Glomerular visceral epithelial cell (primary cell): ENCODE measurements at regions not wholly inside any gene's neighbourhood (a gene's known extent, or its start where the extent isn't known, plus 50 kb on each side); places are given as distances from the start of the nearest gene placed in this dataset.

Source experiments
- DNase-seq: peaks from one replicate; pipeline ENCODE4 v3.0.0-alpha.2; 2016; ENCODE audit errors: extremely low spot score

DNA sequence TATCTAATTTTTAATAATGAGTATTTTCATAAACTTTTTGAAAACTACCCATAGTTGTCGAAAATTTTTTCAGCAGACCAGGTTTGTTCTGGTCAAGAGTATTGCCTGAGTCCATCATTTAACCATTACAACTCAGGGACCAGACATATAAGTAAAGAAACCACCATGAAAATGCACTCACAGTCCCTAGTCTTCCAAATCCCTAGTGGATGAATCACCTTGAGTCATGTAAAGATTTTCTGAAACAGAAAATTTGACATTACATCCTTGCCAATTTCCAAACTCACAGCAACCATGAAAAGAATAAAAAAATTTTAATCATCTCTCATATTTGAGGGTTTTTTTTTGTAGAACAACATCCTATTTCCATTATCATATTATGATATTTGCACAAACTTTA, 1337.5 kb upstream of the CDH8 start:
- no peak for DNase-seq

- no peak for DNase-seq
These were observed 1336.6 kb upstream of the CDH8 start for GRCh38 chr16:63372815-63373214.

DNA sequence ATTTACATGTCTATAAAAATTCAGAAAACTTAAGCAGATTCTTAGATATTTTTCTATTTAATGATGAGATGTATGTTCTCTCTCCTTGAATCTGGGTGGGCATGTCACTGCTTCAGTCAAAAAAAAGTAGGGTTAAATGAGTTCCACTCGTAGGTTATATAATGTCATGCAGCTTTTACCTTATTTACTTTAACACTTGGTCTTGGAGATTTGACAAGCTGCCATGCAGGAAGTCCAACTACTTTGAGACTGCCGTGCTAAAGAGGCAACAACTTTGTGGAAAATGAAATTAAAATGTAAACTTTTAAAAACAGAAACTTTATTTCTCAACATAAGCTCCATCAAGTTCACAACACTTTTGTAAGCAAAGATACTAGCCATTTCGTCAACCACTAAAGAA, 1336.0 kb upstream of the CDH8 start:
- DNase-seq = no peak

DNA sequence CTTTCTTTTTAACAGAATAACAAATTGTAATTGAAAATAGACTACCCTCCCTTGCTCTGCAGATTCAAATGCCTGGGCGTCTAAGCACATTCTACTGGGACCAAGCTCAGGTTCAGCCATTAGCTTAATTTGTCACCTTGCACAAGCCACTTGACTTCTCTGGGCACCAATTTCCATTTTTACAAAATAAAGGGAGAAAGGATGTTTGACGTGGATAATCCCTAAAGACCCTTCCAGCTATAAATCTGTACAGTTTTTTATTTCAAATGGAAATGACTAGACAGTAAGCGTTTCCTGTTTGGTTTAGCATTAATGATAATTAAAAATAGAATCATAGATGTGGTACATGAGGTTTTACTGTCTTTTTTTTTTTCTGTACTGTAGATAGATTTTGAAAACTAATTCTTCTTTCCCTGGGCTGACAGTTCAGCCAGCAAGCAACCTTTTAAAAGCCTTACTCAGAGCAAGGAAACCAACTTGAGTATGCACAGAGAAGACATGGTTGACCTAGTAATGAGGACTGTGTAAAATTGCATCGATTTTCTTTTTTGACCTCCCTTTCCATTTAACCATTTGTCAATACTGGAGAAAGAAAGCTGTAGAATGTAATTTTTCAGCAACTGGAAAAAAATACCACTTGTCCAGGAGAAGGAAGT, 1329.5 kb upstream of the CDH8 start:
- DNase-seq = no peak

DNA sequence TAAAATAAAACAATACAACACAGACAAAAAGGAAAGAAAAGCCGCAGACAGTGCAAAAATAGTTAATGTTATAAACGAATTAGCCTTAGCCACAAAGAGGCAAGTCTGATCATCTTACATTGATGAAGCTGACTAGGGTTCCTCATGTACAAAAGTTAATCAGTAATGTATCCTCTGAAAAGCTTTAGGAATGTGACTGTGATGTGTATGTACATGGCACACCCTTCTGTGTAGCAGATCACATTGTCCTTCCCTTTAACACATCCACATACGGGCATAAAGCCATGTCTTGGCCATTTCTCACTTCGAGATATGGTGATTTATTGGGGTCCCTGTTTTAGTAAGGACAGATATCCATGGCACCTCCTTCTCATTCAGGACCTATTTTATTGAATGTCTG, 1327.5 kb upstream of the CDH8 start:
- peak; percentile 6 for DNase-seq

- DNase-seq = peak; percentile 45
These were observed 1324.9 kb upstream of the CDH8 start for GRCh38 chr16:63361032-63361624.

DNA sequence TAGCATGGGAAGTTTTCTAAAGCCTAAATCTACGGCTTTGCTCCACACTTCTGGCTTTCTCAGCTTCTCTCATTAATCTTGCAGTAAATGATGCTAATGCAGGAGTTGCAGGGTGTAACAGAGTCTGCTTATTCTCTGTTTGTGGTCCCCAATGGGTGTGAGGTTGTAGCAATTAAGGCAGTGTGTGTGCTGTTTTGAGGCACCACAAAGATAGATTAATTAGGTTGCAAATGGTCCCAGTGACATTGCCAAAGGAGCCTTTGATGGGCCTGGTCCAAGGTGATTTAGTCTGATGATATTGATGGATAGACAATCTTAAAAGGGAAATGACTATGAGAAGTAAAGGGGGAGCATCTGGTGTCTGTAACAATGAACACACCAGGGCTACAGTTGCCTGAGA, 1313.7 kb upstream of the CDH8 start:
- DNase-seq = no peak

DNA sequence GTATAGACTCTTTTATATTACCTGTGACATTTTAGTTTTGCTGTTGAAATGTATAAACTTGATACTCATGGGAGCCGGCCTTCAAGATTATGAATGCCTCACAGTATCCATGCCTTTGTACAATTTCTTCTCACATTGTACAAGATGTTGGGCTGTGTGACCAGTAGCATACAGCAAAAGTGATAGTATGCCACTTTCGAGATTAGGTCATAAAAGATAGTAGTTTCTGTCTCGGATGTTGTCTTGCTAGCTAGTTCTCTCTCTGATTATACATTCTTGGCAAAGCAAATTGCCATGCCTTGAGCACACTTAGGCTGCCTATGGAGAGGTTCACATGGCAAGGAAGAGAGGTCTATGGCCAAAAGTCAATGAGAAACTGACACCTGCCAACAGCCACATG, 1309.8 kb upstream of the CDH8 start:
- DNase-seq = no peak

GRCh38 chr16:63337264-63337663, 1301.0 kb upstream of the CDH8 start:
- DNase-seq = no peak

GRCh38 chr16:63331111-63331510, 1294.9 kb upstream of the CDH8 start:
- DNase-seq = no peak

DNA sequence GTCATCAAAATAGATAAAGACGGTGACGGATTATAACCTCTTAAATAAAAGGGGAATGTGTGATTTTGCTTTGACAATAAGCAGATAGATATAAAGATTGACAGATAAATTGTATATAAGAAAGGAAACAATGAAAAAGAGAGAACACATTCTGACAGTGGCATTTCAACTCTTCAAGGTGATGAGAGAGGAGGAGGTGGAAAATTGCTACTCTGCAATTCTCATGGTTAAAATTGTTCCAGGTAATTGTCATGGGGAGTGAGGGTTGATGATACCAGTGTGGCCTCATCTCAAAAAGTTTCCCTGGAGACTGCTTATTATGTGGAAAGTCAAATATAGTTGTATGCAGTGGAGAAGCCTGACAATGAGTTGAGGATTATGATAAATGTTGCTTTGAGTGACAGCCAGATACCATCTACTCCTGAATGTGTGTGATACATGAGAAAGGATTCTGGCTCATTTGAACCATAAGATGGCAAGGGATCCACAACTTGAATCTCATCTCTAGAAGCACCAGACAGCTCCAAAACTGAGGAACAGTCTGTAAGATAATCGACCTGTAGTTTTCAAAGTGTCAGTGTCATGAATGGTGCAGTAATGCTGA, 1290.6 kb upstream of the CDH8 start:
- DNase-seq = no peak

GRCh38 chr16:63323722-63324705, 1287.8 kb upstream of the CDH8 start:
- no peak for DNase-seq

GRCh38 chr16:63323055-63323454, 1286.8 kb upstream of the CDH8 start:
- DNase-seq = peak; percentile 15

DNA sequence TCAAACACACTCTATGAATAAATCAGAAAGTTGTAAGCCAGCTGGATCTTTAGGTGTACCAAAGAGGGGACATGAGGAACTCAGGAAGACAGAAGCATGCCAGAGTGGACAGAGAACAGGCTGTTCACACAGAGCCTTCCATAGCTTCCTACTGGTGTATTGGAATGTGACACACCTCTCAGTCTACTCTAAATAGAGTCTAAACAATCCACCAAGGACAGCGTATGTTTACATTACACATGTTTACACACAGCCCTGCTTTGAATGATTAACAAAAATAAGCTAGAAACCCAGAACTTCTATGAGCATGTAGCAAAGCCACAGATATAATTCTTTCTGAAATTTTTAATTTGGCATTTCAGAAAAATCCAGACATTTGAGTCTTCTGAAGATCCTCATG, 1279.0 kb upstream of the CDH8 start:
- DNase-seq = no peak

DNA sequence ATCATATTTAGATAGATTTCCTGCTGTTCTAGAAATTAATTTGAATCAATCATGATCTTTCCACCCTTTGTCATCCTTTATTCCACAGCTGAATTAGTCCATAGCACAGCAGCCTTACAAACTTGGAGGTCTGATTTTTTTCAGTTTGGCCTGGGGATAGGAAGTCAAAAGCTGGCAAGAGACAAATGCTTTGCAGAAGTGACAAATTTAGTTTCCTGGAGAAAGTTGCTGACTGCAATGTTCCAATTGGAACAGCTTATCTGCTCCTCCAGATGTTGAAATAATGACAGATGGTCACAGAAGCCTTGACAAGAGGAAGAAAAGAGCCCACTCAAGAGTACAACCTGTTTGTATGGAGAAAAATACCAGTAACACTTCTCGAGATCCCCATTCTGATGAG, 1276.1 kb upstream of the CDH8 start:
- DNase-seq = no peak

DNA sequence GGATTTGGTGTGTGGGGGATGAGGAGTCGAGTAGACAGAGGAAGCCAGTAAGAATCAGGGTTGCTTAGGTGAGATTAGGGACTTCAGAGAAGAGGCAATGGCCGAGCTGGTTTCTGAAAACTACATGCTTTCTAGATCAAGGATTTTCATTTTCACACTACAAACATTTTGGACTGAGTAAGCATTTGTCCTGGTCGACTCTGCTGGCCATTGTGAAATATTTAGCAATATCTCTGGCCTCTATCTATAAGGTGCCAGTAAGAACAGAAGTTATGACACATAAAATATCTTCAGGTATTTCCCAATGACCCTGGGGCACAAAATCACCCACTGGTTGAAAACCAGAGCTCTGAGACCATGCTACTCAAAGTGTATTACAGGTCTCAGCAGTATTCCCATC, 1275.1 kb upstream of the CDH8 start:
- DNase-seq = no peak

GRCh38 chr16:63302811-63303210, 1266.6 kb upstream of the CDH8 start:
- DNase-seq = no peak

DNA sequence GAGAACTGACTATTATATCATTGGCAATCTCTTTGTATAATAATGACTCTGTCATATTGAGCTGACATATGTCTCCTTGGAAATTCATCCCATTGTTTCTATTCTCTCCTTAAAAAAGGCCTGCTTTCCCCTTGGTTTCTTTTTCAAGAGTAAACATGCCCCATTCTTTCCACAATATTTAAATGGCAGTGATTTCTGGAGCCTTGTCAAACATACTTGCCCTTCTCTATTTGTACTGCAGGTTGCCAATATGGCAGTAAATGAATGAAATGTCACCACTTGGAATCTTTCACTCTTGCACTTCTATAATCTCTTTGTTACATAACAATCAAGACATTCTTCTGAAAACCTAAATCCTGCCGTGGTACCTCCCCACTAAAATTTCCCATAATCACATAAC, 1265.1 kb upstream of the CDH8 start:
- no peak for DNase-seq

DNA sequence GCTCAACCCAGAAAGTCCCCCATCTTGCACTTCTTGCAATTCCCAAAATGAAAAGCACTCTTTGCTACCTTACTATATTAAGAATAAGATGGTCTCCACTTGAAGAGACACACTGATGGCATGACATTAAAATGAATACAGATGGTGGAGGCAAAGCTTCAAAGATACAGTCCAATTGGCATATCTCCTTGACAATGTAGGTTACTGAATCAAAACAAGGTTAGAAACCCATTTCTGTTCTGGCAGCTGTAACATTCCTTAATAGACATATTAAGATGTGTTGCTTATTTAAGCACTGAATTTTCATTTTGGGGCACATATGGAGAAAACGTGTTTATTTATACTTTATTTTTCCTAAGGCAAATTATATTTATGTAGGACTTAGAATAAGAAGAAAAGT, 1262.8 kb upstream of the CDH8 start:
- DNase-seq = no peak

GRCh38 chr16:63292036-63292435, 1255.8 kb upstream of the CDH8 start:
- DNase-seq = no peak

DNA sequence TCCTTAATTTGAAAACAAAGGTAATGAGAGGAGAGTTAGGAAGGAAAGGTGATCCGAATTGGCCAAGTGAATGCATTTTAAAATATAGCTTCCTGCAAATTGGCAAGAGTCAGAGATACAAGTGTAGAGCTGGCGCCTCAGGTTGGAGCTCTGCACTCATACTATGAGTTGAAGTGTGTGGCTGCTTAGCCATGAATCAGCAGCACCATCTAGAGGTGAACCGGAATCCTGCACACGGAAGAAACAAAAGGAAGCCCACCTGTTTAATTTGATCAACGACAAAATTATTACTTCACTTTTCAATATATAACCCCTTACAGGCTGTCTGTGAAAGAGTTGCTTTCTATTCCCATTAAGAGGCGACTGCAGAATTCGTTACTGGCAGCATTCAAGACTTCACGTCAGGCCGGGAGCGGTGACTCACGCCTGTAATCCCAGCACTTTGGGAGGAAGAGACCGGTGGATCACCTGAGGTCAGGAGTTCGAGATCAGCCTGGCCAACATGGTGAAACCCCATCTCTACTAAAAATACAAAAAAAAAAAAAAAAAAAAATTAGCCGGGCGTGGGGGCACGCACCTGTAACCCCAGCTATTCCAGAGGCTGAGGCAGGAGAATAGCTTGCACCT, 1253.7 kb upstream of the CDH8 start:
- DNase-seq = peak; percentile 39

DNA sequence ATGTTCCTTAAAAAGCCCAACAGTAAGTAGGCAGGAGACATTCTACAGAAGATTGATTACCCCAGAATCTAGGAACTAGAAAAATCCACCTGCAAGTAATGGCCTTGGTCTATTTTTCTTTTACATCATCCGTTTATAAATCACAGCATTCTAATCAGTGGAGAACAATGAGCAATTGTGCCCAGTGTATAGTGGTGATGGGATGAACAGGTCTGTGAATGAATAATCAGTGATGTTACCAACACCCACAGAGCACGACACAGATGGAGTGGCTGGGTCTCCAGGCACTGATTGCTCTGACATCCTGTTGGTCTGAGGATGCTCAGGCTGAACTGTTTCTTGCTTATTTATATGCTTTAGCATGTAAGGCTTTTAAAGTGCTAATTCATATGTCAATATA, 1251.2 kb upstream of the CDH8 start:
- DNase-seq = no peak
